ENCODE measurements at regions not wholly inside any gene's neighbourhood (a gene's known extent, or its start where the extent isn't known, plus 50 kb on each side); places are given as distances from the start of the nearest gene placed in this dataset.

DNA sequence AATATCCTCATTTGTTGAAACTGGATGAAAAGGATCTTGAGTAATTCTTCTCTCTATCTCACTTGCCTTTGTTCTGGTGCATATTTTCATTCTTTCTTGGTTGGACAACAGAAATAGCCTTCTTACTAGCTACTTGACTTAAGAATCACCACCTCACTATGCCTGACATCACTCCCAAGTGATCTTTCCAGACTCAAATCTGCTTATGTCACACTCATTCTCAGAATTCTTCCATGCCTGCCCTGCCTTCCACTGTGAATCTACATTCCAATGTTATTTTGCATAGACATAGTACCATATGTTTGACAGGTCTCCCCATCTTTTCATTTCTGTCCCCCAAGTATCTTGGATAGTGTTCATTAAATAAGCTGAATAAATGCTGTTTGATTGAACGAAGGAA is 78.5 kb upstream of the DPYD start:
- Histone ChIP-seq H3K27ac (ENCODE audit: low read length) (no peak overlapping the region), H3K4me3 (ENCODE audit: low read length) (no peak overlapping the region), H3K36me3 (ENCODE audit: control insufficient read depth, insufficient read depth, low read length) (no peaks in the 10 kb centered on the region), H3K27me3 (ENCODE audit: control insufficient read depth, insufficient read depth, low read length) (no peaks in the 10 kb centered on the region), H3K9me3 (replicated peaks; ENCODE audit: control insufficient read depth, low read depth, low read length) (no peaks in the 10 kb centered on the region), H3K4me1 (ENCODE audit: control insufficient read depth, insufficient read depth, low read length) (no peaks in the 10 kb centered on the region)
- WGBS (ENCODE audit: insufficient coverage), result 60% methylated on average over 1 of the region's 1 CpG
- no peak for DNase-seq

DNA sequence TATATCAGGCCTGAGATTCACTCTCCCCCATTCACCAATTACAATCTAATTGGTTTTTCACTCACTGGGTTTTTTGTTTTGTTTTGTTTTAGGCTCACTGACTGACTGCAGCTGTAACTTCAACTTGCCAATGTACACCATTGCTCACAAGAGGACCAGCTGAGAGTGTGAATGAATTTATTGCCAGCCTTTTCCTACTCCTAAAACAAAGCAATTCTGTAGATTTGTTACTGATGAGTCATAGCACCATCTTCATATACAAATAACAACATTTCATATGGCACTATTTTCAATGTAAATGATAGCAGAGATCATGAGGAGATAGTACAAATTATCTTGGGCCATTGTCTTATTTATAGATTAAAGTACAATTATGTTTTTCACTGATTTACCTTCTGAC is 76.0 kb upstream of the DPYD start:
- Histone ChIP-seq H3K27me3 (ENCODE audit: control insufficient read depth, insufficient read depth, low read length) (no peaks in the 10 kb centered on the region), H3K9me3 (replicated peaks; ENCODE audit: control insufficient read depth, low read depth, low read length) (no peaks in the 10 kb centered on the region), H3K4me3 (ENCODE audit: low read length) (no peak overlapping the region), H3K27ac (ENCODE audit: low read length) (no peak overlapping the region), H3K36me3 (ENCODE audit: control insufficient read depth, insufficient read depth, low read length) (no peaks in the 10 kb centered on the region), H3K4me1 (ENCODE audit: control insufficient read depth, insufficient read depth, low read length) (no peaks in the 10 kb centered on the region)
- DNase-seq, result no peak

- WGBS (ENCODE audit: insufficient coverage), result 100% methylated on average over 1 of the region's 4 CpGs
- no peaks in the 10 kb centered on the region for H3K9me3 ChIP-seq (replicated peaks; ENCODE audit: control insufficient read depth, low read depth, low read length)
- no peaks in the 10 kb centered on the region for H3K27me3 ChIP-seq (ENCODE audit: control insufficient read depth, insufficient read depth, low read length)
- no peak overlapping the region for H3K4me3 ChIP-seq (ENCODE audit: low read length)
- no peak overlapping the region for H3K27ac ChIP-seq (ENCODE audit: low read length)
- no peaks in the 10 kb centered on the region for H3K36me3 ChIP-seq (ENCODE audit: control insufficient read depth, insufficient read depth, low read length)
- DNase-seq, result no peak
- no peaks in the 10 kb centered on the region for H3K4me1 ChIP-seq (ENCODE audit: control insufficient read depth, insufficient read depth, low read length)
Measured at GRCh38 chr1:97989094-97989680, 68.4 kb upstream of the DPYD start.

GRCh38 chr1:97986041-97987005 is 65.5 kb upstream of the DPYD start:
- no peak overlapping the region for H3K27ac ChIP-seq (ENCODE audit: low read length)
- no peak overlapping the region for H3K4me3 ChIP-seq (ENCODE audit: low read length)
- no peak for DNase-seq
- no peaks in the 10 kb centered on the region for H3K27me3 ChIP-seq (ENCODE audit: control insufficient read depth, insufficient read depth, low read length)
- no peaks in the 10 kb centered on the region for H3K9me3 ChIP-seq (replicated peaks; ENCODE audit: control insufficient read depth, low read depth, low read length)
- no peaks in the 10 kb centered on the region for H3K36me3 ChIP-seq (ENCODE audit: control insufficient read depth, insufficient read depth, low read length)
- WGBS (ENCODE audit: insufficient coverage), result 56% methylated on average over 1 of the region's 15 CpGs
- no peaks in the 10 kb centered on the region for H3K4me1 ChIP-seq (ENCODE audit: control insufficient read depth, insufficient read depth, low read length)

DNA sequence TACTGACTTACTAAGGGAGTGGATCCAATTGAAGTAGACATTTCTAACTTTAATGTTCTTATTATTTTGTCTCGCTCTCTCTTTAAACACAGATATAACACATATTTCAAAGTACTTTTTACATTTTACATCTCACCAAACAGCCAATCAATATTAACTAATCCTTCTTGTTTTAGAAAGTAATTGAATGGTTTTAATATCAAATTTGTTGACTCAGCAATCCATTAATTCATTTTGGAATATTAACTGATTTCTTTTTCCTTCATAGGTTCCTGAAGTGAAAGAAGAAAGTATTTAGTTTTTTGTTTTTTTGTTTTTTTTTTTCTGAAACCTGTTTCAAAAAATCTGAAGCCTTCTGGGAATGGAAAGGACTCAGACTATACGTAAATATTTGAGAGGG is 62.3 kb upstream of the DPYD start:
- Histone ChIP-seq H3K4me3 (ENCODE audit: low read length) (no peak overlapping the region), H3K27ac (ENCODE audit: low read length) (no peak overlapping the region), H3K9me3 (replicated peaks; ENCODE audit: control insufficient read depth, low read depth, low read length) (no peaks in the 10 kb centered on the region), H3K4me1 (ENCODE audit: control insufficient read depth, insufficient read depth, low read length) (no peaks in the 10 kb centered on the region), H3K36me3 (ENCODE audit: control insufficient read depth, insufficient read depth, low read length) (no peaks in the 10 kb centered on the region), H3K27me3 (ENCODE audit: control insufficient read depth, insufficient read depth, low read length) (no peaks in the 10 kb centered on the region)
- no CpG with 5 or more reads among the region's 2 CpGs for WGBS (ENCODE audit: insufficient coverage)
- no peak for DNase-seq

DNA sequence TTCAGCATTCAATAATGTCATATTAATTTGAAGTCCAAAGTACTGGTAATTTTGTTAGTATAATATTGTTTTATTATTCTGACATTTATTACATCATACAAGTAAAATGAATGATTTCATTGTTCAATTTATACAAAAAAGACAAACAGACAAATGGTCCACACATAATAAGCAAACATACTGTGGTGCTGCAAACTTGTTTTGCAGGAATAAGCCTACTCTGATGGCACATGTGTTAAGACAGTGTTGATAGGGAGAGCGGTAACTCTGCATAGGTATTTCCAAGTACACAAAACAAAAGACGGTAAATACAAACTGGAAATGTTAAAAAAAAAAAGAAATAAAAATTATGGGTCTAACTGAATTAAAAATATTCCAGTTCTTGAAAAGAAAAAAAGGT is 59.7 kb upstream of the DPYD start:
- H3K9me3 ChIP-seq (replicated peaks; ENCODE audit: control insufficient read depth, low read depth, low read length), result no peaks in the 10 kb centered on the region
- no peak for DNase-seq
- no peaks in the 10 kb centered on the region for H3K4me1 ChIP-seq (ENCODE audit: control insufficient read depth, insufficient read depth, low read length)
- no peak overlapping the region for H3K27ac ChIP-seq (ENCODE audit: low read length)
- H3K27me3 ChIP-seq (ENCODE audit: control insufficient read depth, insufficient read depth, low read length), result no peaks in the 10 kb centered on the region
- no CpG with 5 or more reads among the region's 2 CpGs for WGBS (ENCODE audit: insufficient coverage)
- H3K36me3 ChIP-seq (ENCODE audit: control insufficient read depth, insufficient read depth, low read length), result no peaks in the 10 kb centered on the region
- no peak overlapping the region for H3K4me3 ChIP-seq (ENCODE audit: low read length)

DNA sequence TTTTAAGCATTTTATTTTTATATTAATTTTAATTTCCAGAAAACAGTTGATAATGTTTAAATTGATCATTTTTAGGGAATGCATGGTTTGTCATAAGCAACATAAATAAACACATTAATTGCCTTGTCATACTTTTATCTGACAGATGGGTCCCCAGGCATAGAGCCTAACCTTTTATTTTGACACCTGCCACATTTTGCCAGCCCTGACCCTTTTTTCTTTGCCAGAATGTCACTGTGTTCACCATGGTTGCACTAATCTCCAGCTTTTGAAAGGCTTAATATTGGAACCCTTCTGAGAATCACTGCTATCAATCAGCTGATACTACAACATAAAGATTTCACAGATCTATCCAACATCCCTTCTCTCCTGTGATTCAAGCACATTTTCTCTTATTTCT is 56.0 kb upstream of the DPYD start:
- Histone ChIP-seq H3K27ac (ENCODE audit: low read length) (no peak overlapping the region), H3K4me3 (ENCODE audit: low read length) (no peak overlapping the region), H3K9me3 (replicated peaks; ENCODE audit: control insufficient read depth, low read depth, low read length) (no peaks in the 10 kb centered on the region), H3K4me1 (ENCODE audit: control insufficient read depth, insufficient read depth, low read length) (no peaks in the 10 kb centered on the region), H3K27me3 (ENCODE audit: control insufficient read depth, insufficient read depth, low read length) (no peaks in the 10 kb centered on the region), H3K36me3 (ENCODE audit: control insufficient read depth, insufficient read depth, low read length) (no peaks in the 10 kb centered on the region)
- DNase-seq, result no peak
